Calu3 (cell line): ENCODE measurements at regions not wholly inside any gene's neighbourhood (a gene's known extent, or its start where the extent isn't known, plus 50 kb on each side); places are given as distances from the start of the nearest gene placed in this dataset.

Source experiments
- BruUV-seq: library from RNA; stranded (reverse); fragments of 400-500 nt; replicated peaks from 2 replicates; lab custom pipeline; 2021; lab: Mats Ljungman, UMichigan
- CTCF ChIA-PET: fragments of 300-600 bp; sonication (Branson Sonifier 250); formaldehyde crosslinking; loops from one replicate; lab custom pipeline; 2022; ENCODE audit warnings: antibody characterized with exemption; lab: Charles Lee
- DNase-seq: peaks from one replicate; pipeline ENCODE4 v3.0.0; 2022
- H3K27ac Mint-ChIP-seq: one replicate; pipeline ENCODE4 v1.8.0; 2022; ENCODE audit warnings: mixed read lengths; ENCODE audit not compliant: unreplicated experiment
- H3K27me3 Mint-ChIP-seq: one replicate; pipeline ENCODE4 v1.8.0; 2022; ENCODE audit warnings: mixed read lengths; ENCODE audit not compliant: unreplicated experiment
- H3K36me3 Mint-ChIP-seq: one replicate; pipeline ENCODE4 v1.8.0; 2022; ENCODE audit warnings: mild to moderate bottlenecking, moderate library complexity, mixed read lengths; ENCODE audit not compliant: insufficient read depth, unreplicated experiment
- H3K4me1 Mint-ChIP-seq: one replicate; pipeline ENCODE4 v1.8.0; 2022; ENCODE audit warnings: mild to moderate bottlenecking, low read depth, mixed read lengths; ENCODE audit not compliant: unreplicated experiment
- H3K4me3 Mint-ChIP-seq: one replicate; pipeline ENCODE4 v1.8.0; 2022; ENCODE audit warnings: mild to moderate bottlenecking, low read depth, moderate library complexity, mixed read lengths; ENCODE audit not compliant: unreplicated experiment
- H3K9me3 Mint-ChIP-seq: one replicate; pipeline ENCODE4 v1.8.0; 2022; ENCODE audit warnings: low read depth, mixed read lengths; ENCODE audit not compliant: unreplicated experiment
- intact Hi-C: fragments of 100-400 bp; cut with micrococcal nuclease; formaldehyde crosslinking; loops from one replicate; pipeline ENCODE4 v1.10.0; 2022; ENCODE audit not compliant: unreplicated experiment
- TF ChIP-seq, protein P1 (sequence below): fragments of 200-600 bp; IDR thresholded peaks from one replicate; pipeline ENCODE4 v1.8.0; 2022; ENCODE audit warnings: antibody characterized with exemption; ENCODE audit not compliant: unreplicated experiment

- H3K27me3 Mint-ChIP-seq = no peaks in the 10 kb centered on the region
- TF ChIP-seq, protein P1, sequence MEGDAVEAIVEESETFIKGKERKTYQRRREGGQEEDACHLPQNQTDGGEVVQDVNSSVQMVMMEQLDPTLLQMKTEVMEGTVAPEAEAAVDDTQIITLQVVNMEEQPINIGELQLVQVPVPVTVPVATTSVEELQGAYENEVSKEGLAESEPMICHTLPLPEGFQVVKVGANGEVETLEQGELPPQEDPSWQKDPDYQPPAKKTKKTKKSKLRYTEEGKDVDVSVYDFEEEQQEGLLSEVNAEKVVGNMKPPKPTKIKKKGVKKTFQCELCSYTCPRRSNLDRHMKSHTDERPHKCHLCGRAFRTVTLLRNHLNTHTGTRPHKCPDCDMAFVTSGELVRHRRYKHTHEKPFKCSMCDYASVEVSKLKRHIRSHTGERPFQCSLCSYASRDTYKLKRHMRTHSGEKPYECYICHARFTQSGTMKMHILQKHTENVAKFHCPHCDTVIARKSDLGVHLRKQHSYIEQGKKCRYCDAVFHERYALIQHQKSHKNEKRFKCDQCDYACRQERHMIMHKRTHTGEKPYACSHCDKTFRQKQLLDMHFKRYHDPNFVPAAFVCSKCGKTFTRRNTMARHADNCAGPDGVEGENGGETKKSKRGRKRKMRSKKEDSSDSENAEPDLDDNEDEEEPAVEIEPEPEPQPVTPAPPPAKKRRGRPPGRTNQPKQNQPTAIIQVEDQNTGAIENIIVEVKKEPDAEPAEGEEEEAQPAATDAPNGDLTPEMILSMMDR = no peak
- no peak overlapping the region for H3K27ac Mint-ChIP-seq
- H3K36me3 Mint-ChIP-seq = no peaks in the 10 kb centered on the region
- DNase-seq = no peak
- no peak overlapping the region for H3K4me3 Mint-ChIP-seq
- H3K4me1 Mint-ChIP-seq = no peaks in the 10 kb centered on the region
- no TSS peak for BruUV-seq
- intact Hi-C loops = no loop called here
- CTCF ChIA-PET = no interaction called here
- peaks cover 11% of the 10 kb centered on the region for H3K9me3 Mint-ChIP-seq
Measured at GRCh38 chr10:20521186-20521585, 375.9 kb downstream of the NEBL start.

DNA sequence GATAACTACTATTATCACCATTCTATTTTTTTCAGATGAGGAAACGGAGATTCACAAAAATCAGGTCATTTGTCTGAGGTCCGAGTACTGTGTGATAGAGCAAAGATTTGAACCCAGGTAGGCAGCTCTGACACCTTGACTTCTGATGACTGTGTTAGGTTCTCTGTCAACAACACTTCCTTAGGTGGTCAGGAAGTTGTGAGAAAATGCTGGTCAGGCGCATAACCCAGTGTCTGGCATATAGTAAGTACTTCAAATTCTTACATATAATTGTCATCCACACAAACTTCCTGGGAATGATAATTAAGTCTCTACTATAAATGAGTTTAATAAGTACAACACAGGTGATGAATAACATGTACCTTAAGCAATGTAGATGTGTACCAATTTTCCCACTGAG is 381.5 kb downstream of the NEBL start:
- Mint-ChIP-seq H3K4me1 (no peaks in the 10 kb centered on the region), H3K27ac (no peak overlapping the region), H3K9me3 (peaks cover 2% of the 10 kb centered on the region), H3K27me3 (no peaks in the 10 kb centered on the region), H3K4me3 (no peak overlapping the region), H3K36me3 (no peaks in the 10 kb centered on the region)
- TF ChIP-seq, protein P1 = no peak
- DNase-seq = no peak
- no TSS peak for BruUV-seq
- intact Hi-C loops = no loop called here
- CTCF ChIA-PET = no interaction called here

DNA sequence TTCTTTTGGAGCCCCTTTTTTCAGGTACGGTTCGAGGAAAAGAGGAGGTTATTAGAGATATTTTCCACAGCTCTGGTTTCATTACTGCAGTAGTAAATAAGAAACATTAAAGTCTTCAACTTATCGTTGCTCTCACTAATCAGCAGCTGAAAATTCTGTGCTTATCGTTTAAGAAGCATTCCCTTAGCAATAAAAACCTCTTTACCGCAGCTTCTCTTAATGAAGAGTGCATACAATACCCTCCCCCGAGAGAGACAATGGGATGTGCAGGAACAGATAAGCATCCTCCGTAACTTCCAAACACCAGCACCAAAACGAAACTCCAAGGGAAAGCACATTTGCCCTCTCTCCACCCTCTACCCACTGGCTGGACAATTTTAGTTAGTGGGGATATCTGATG is 384.5 kb downstream of the NEBL start:
- Mint-ChIP-seq H3K27ac (no peak overlapping the region), H3K27me3 (no peaks in the 10 kb centered on the region), H3K4me1 (no peaks in the 10 kb centered on the region), H3K4me3 (no peak overlapping the region), H3K36me3 (no peaks in the 10 kb centered on the region), H3K9me3 (peaks cover 2% of the 10 kb centered on the region)
- TF ChIP-seq, protein P1 = no peak
- no peak for DNase-seq
- CTCF ChIA-PET = no interaction called here
- BruUV-seq = no TSS peak
- intact Hi-C loops = no loop called here

DNA sequence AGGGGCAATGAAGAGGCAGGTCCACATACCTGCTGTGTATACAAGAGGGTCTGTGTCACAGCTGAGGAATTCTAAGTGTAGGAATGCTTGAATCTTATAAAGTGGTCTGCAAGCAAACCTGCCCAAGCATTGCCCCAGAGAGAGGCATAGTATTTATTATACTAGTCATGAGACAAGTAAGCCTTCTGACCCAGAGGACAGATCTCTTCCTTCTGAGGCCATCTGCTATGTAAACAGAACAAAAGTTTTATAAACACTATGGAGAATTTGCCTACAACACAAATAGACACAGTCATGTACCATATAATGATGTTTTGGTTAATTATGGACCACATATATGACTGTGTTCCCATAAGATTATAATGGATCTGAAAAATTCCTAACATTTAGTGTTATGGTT is 388.2 kb downstream of the NEBL start:
- H3K27ac Mint-ChIP-seq = no peak overlapping the region
- CTCF ChIA-PET = no interaction called here
- intact Hi-C loops = no loop called here

More for the DNA sequence above, 388.2 kb downstream of the NEBL start:
- no peaks in the 10 kb centered on the region for H3K27me3 Mint-ChIP-seq
- H3K4me1 Mint-ChIP-seq = no peaks in the 10 kb centered on the region
- TF ChIP-seq, protein P1 = no peak
- no TSS peak for BruUV-seq
- peaks cover 4% of the 10 kb centered on the region for H3K9me3 Mint-ChIP-seq
- DNase-seq = no peak
- H3K36me3 Mint-ChIP-seq = no peaks in the 10 kb centered on the region
- H3K4me3 Mint-ChIP-seq = no peak overlapping the region
